ENCODE measurements at regions not wholly inside any gene's neighbourhood (a gene's known extent, or its start where the extent isn't known, plus 50 kb on each side); places are given as distances from the start of the nearest gene placed in this dataset.

DNA sequence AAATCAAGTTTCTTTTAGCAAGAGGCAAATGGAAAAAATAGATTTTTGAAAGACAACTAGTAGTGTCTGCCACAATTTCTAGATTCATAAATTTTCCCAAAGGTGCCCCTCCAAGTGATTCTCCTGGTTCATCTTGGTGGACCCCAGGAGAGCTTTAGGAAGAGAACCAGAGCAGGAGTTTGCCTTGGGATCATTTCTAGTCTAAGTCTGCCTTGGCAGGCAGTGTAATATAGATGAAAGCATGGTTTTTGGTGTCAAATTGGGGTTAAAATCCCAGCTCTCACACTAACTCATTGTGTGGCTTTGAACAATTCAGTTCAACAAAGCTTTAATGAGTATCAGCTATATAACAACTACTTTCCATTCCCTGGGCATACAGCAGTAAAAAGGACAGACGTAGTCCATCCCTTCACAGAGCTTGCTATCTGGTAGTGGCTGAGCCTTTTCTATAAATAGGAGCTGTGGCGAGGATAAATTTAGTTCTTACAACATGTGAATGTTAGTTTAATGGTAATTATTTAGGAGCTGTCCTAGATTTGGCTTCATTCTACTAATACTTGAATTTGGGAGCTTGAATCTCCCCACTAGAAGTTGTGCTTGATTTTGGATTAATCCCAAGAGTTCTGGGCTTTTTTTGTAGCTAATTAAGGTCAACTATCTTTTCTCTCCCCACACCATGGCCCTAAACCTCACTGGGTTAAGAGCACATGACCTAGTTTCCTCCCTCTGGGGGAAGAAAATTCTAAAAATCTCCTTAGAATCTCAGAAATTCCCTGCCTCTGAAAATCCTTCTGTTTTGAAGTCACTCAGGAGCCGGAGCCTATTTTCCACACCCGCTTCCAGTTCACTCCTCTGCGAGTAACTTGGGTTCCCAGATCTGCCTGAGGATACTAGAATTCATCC lies 197.8 kb downstream of the PCSK1 start:
- Histone ChIP-seq H3K4me1 (no peaks in the 10 kb centered on the region), H3K27me3 (no peaks in the 10 kb centered on the region), H3K27ac (peak overlapping the region in 1 of 4 donors; percentile 34), H3K9me3 (no peaks in the 10 kb centered on the region), H3K4me3 (no peak overlapping the region), H3K36me3 (peaks cover 0 to 3% (median 0%) of the 10 kb centered on the region in 3 donors)
- TF ChIP-seq POLR2A (IDR thresholded peaks at IDR 0.05) = no peak
- TF ChIP-seq, protein P1, sequence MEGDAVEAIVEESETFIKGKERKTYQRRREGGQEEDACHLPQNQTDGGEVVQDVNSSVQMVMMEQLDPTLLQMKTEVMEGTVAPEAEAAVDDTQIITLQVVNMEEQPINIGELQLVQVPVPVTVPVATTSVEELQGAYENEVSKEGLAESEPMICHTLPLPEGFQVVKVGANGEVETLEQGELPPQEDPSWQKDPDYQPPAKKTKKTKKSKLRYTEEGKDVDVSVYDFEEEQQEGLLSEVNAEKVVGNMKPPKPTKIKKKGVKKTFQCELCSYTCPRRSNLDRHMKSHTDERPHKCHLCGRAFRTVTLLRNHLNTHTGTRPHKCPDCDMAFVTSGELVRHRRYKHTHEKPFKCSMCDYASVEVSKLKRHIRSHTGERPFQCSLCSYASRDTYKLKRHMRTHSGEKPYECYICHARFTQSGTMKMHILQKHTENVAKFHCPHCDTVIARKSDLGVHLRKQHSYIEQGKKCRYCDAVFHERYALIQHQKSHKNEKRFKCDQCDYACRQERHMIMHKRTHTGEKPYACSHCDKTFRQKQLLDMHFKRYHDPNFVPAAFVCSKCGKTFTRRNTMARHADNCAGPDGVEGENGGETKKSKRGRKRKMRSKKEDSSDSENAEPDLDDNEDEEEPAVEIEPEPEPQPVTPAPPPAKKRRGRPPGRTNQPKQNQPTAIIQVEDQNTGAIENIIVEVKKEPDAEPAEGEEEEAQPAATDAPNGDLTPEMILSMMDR (IDR thresholded peaks at IDR 0.05) = no peak
- DNase-seq = no peak

DNA sequence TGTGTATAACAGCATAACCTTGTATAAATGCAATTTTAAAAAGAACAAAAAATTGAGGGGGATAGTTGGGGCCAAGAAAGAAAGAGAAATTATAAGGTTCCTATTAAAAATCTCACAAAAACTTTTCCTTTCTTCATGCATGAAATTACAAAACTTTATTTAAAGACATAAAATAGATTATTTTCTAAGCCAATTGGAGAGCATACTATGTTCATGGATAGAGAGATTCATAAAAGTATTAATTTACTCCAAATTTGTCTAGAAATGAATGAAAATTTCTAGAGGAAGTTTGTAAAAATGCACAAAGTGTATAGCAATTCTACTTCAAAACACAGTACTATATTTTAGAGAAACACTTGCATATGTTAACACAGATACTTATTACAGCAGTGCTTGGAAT lies 200.4 kb downstream of the PCSK1 start:
- no peaks in the 10 kb centered on the region for H3K4me1 ChIP-seq
- no peaks in the 10 kb centered on the region for H3K36me3 ChIP-seq
- no peaks in the 10 kb centered on the region for H3K27me3 ChIP-seq
- no peak for TF ChIP-seq POLR2A (IDR thresholded peaks at IDR 0.05)
- TF ChIP-seq, protein P1 (IDR thresholded peaks at IDR 0.05) = no peak
- no peaks in the 10 kb centered on the region for H3K9me3 ChIP-seq
- H3K4me3 ChIP-seq = no peak overlapping the region
- no peak overlapping the region for H3K27ac ChIP-seq
- DNase-seq = no peak

DNA sequence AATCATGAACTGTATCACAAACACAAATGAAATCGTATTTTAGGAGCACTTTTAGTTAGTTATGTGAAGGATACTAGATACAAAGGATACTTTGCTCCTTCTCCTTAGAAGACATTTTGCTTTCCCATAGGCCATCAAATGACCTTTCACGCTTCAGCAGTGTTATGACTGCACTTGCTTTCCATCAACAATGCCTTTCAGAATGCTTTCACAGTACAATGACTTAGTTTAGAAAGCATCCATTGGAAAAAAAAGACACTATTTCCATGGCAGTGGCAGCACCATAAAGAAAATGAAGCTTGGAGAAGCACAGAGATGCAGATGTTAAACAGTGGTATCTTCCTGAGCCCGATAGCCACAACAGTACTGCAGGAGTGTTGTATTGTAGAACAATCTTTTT lies 203.9 kb downstream of the PCSK1 start:
- Histone ChIP-seq H3K27ac (no peak overlapping the region), H3K4me3 (no peak overlapping the region), H3K36me3 (no peaks in the 10 kb centered on the region), H3K4me1 (no peaks in the 10 kb centered on the region), H3K9me3 (no peaks in the 10 kb centered on the region), H3K27me3 (no peaks in the 10 kb centered on the region)
- no peak for DNase-seq
- TF ChIP-seq, protein P1 (IDR thresholded peaks at IDR 0.05) = no peak
- TF ChIP-seq POLR2A (IDR thresholded peaks at IDR 0.05) = no peak

DNA sequence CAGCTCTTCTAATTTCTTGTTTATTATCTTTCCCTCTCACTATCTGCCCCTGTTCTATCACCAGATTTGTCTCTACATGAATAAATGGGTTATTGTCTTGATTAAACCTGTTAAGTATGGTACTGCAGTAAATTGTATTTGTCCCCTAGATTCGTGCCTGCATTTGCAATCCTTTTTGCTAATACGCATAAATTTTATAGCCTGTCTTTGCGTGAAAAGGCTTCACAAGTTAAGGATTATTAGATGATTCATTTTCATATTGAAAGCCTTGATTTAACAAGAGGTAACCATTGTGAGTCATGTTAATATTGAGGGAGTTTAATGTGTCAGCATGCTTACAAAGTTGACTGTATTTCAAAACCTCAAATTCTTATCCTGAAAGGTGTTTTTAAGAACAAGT lies 204.6 kb downstream of the PCSK1 start:
- Histone ChIP-seq H3K27ac (no peak overlapping the region), H3K27me3 (no peaks in the 10 kb centered on the region), H3K9me3 (no peaks in the 10 kb centered on the region), H3K4me3 (no peak overlapping the region), H3K36me3 (no peaks in the 10 kb centered on the region), H3K4me1 (no peaks in the 10 kb centered on the region)
- TF ChIP-seq, protein P1 (IDR thresholded peaks at IDR 0.05) = no peak
- TF ChIP-seq POLR2A (IDR thresholded peaks at IDR 0.05) = no peak
- DNase-seq = no peak

DNA sequence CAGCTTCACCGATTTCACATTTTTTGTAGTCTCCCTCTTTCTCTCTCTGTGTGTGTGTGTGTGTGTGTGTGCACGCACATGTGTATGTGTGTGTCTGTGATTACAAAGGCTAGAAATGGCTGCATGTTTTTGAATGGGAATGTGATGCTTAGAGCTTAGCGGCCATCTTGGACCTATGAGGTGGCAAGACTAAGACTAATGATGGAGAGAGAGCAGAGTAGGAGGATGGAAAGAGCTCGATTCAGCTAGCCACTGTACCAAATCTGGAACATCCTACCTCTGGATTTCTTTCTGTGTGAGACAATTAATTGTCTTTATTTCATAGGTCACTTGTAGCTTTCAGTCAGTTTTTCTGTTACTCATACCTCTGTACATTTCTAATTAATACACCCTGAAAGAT lies 205.1 kb downstream of the PCSK1 start:
- TF ChIP-seq, protein P1 (IDR thresholded peaks at IDR 0.05) = no peak
- TF ChIP-seq POLR2A (IDR thresholded peaks at IDR 0.05) = no peak
- H3K27ac ChIP-seq = no peak overlapping the region

More for the DNA sequence above, 205.1 kb downstream of the PCSK1 start:
- Histone ChIP-seq H3K4me1 (no peaks in the 10 kb centered on the region), H3K36me3 (no peaks in the 10 kb centered on the region), H3K27me3 (no peaks in the 10 kb centered on the region), H3K4me3 (no peak overlapping the region), H3K9me3 (no peaks in the 10 kb centered on the region)
- no peak for DNase-seq
